ENCODE measurements at regions not wholly inside any gene's neighbourhood (a gene's known extent, or its start where the extent isn't known, plus 50 kb on each side); places are given as distances from the start of the nearest gene placed in this dataset.

GRCh38 chr10:122768389-122768745 is 68.7 kb upstream of the C10orf120 start:
- H2AK5ac ChIP-seq (ENCODE audit: insufficient read length, low read length) = no peak overlapping the region
- no peaks in the 10 kb centered on the region for H3K23me2 ChIP-seq (ENCODE audit: insufficient read length, low read depth, low read length, poor library complexity, severe bottlenecking)
- no peak overlapping the region for H3K18ac ChIP-seq (ENCODE audit: insufficient read length, low read depth, low read length)
- H3K23ac ChIP-seq (ENCODE audit: insufficient read length, low read depth, low read length) = no peak overlapping the region
- peaks cover 2% of the 10 kb centered on the region; the same call in 1 of the 2 replicates for H3K27me3 Mint-ChIP-seq (ENCODE audit: low read depth)
- no peak overlapping the region for H3K9ac ChIP-seq (ENCODE audit: extremely low read depth, insufficient read length, low read length)
- H2BK20ac ChIP-seq (ENCODE audit: low read depth, low read length, poor library complexity, severe bottlenecking) = no peak overlapping the region
- no peak overlapping the region for H2BK120ac ChIP-seq (ENCODE audit: low read depth, low read length, poor library complexity, severe bottlenecking)
- H2BK5ac ChIP-seq (ENCODE audit: insufficient read length, low read length) = no peak overlapping the region
- no peak overlapping the region for H3K27ac ChIP-seq (ENCODE audit: insufficient read length, low read depth, low read length)
- no peaks in the 10 kb centered on the region for H3K27me3 ChIP-seq (ENCODE audit: insufficient read depth, low read length)
- no peak overlapping the region for H3K14ac ChIP-seq (ENCODE audit: insufficient read depth, low read length)
- H2BK12ac ChIP-seq (ENCODE audit: insufficient read length, low read depth, low read length) = no peak overlapping the region
- no peak overlapping the region for H3K4ac ChIP-seq (ENCODE audit: low read depth, low read length)
- H4K91ac ChIP-seq (ENCODE audit: insufficient read length, low read depth, low read length) = no peak overlapping the region
- H4K20me1 ChIP-seq (ENCODE audit: control insufficient read depth, insufficient read depth, insufficient read length) = no peaks in the 10 kb centered on the region
- H3K79me2 ChIP-seq (ENCODE audit: insufficient read depth, low read length) = no peaks in the 10 kb centered on the region
- H3K27ac Mint-ChIP-seq = no peak overlapping the region
- no peak overlapping the region for H3T11ph ChIP-seq (ENCODE audit: low read length)
- no peak overlapping the region for H3K4me3 Mint-ChIP-seq
- H3K4me1 ChIP-seq (ENCODE audit: insufficient read depth, low read length) = no peaks in the 10 kb centered on the region
- H3K36me3 Mint-ChIP-seq (ENCODE audit: insufficient read depth in 1 of 3, low read depth in 3 of 3) = no peaks in the 10 kb centered on the region; a peak in 1 of 7 replicates
- H4K8ac ChIP-seq (replicated peaks; ENCODE audit: insufficient read length, low read depth, low read length) = no peak overlapping the region
- H3K56ac ChIP-seq (ENCODE audit: insufficient read length, low read depth, low read length) = no peak overlapping the region
- H3K9me3 Mint-ChIP-seq = peaks cover 2 to 3% of the 10 kb centered on the region in 2 experiments
- no peak overlapping the region for H3K4me2 ChIP-seq (ENCODE audit: insufficient read depth, insufficient read length, low read length)
- H3K9me3 ChIP-seq (ENCODE audit: control insufficient read depth, low read depth, low read length) = peaks cover 4% of the 10 kb centered on the region
- H4K5ac ChIP-seq (ENCODE audit: insufficient read length, low read depth, low read length) = no peak overlapping the region
- WGBS (ENCODE audit: extremely low coverage, insufficient read length, low lambda C conversion rate) = no CpG with 5 or more reads among the region's 1 CpG
- H2BK15ac ChIP-seq (ENCODE audit: low read depth, low read length) = no peak overlapping the region
- H3K4me1 Mint-ChIP-seq = no peaks in the 10 kb centered on the region
- no peaks in the 10 kb centered on the region for H3K79me1 ChIP-seq (ENCODE audit: insufficient read depth, low read depth, low read length, poor library complexity, severe bottlenecking)
- TF ChIP-seq CTCF (conservative IDR thresholded peaks at IDR 0.05) = no peak
- H2AFZ ChIP-seq (ENCODE audit: low read length) = no peak overlapping the region
- no peak for DNase-seq
